A673 (cell line): ENCODE measurements at regions not wholly inside any gene's neighbourhood (a gene's known extent, or its start where the extent isn't known, plus 50 kb on each side); places are given as distances from the start of the nearest gene placed in this dataset.

ENCODE experiments used
- BruUV-seq: library from RNA; stranded (reverse); fragments of 400-500 nt; replicated peaks from 2 replicates; lab custom pipeline; 2021; lab: Mats Ljungman, UMichigan
- CTCF ChIA-PET: fragments of 300-600 bp; sonication (Branson Sonifier 250); formaldehyde crosslinking; loops from one replicate; lab custom pipeline; 2022; ENCODE audit warnings: antibody characterized with exemption; lab: Charles Lee
- POLR2A ChIA-PET: fragments of 300-600 bp; sonication (Branson Sonifier 250); formaldehyde crosslinking; loops from one replicate; lab custom pipeline; 2022; ENCODE audit warnings: antibody characterized with exemption; ENCODE audit not compliant: low non-redundant PET; lab: Charles Lee
- DNase-seq: peaks from one replicate; pipeline ENCODE4 v3.0.0-alpha.2; 2015; ENCODE audit warnings: low spot score
- H3K27ac ChIP-seq: fragments of 200-600 bp; sonication (generic); 2 replicates; pipeline ENCODE4 v1.5.1; 2016; ENCODE audit warnings: mixed run types, low read depth, mild to moderate bottlenecking, mixed read lengths, antibody characterized with exemption, low read length; ENCODE audit not compliant: poor library complexity, severe bottlenecking
- H3K27me3 ChIP-seq: fragments of 200-600 bp; sonication (generic); replicated peaks from 2 replicates; pipeline ENCODE4 v1.6.1; 2017; ENCODE audit warnings: mixed run types, low read depth, mild to moderate bottlenecking, mixed read lengths, antibody characterized with exemption, low read length; ENCODE audit not compliant: insufficient read depth, poor library complexity
- H3K36me3 ChIP-seq: fragments of 200-600 bp; sonication (generic); 2 replicates; pipeline ENCODE4 v1.6.1; 2016; ENCODE audit warnings: mixed run types, mild to moderate bottlenecking, mixed read lengths, antibody characterized with exemption, low read length; ENCODE audit not compliant: insufficient read depth, poor library complexity, severe bottlenecking
- H3K4me1 ChIP-seq: fragments of 200-600 bp; sonication (generic); 2 replicates; pipeline ENCODE4 v1.6.1; 2017; ENCODE audit warnings: mixed run types, mild to moderate bottlenecking, mixed read lengths, antibody characterized with exemption, low read length; ENCODE audit not compliant: insufficient read depth, poor library complexity, severe bottlenecking
- H3K4me3 ChIP-seq: fragments of 200-600 bp; sonication (generic); 2 replicates; pipeline ENCODE4 v1.5.1; 2016; ENCODE audit warnings: low read depth, mixed run types, mild to moderate bottlenecking, mixed read lengths, low read length; ENCODE audit not compliant: poor library complexity, severe bottlenecking
- H3K9me3 ChIP-seq: fragments of 200-600 bp; sonication (generic); 2 replicates; pipeline ENCODE4 v1.6.1; 2016; ENCODE audit warnings: mixed run types, low read depth, mild to moderate bottlenecking, mixed read lengths, antibody characterized with exemption, low read length; ENCODE audit not compliant: poor library complexity, severe bottlenecking
- EZH2 ChIP-seq: fragments of 200-600 bp; sonication (generic); IDR thresholded peaks from 2 replicates; pipeline ENCODE4 v1.6.1; 2017; ENCODE audit warnings: borderline replicate concordance, low read depth, mild to moderate bottlenecking, mixed read lengths, antibody characterized with exemption, low read length; ENCODE audit not compliant: poor library complexity, severe bottlenecking
- intact Hi-C: fragments of 100-400 bp; cut with micrococcal nuclease; formaldehyde crosslinking; loops from one replicate; pipeline ENCODE4 v1.10.0; 2022; ENCODE audit not compliant: unreplicated experiment
- TF ChIP-seq, protein P1 (sequence below): fragments of 300-800, 200-600 bp; sonication (generic); conservative IDR thresholded peaks from 2 replicates; pipeline ENCODE4 v1.5.1; 2017; ENCODE audit warnings: low read depth, mild to moderate bottlenecking, antibody characterized with exemption, low read length, moderate library complexity, mixed read lengths

DNA sequence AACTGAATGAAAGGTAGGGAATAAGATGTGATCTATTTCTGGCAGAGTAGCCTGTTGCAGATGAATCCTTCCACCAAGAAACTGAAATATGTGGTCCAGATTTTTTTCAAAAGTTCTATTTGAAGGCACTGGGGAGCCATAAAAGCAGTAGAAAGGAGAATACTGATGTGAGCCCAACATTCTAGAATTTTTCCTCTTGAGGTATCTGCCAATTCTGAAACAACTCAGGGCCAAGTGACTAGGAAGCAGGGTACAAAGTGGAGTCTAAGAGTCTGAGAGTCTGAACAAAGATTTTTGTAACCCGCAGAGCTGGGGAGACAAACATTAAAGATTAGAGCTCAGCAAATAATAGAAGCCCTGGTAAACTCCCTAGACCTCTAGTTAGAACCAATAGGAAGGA is 58.3 kb upstream of the SLCO3A1 start:
- POLR2A ChIA-PET = no interaction called here

DNA sequence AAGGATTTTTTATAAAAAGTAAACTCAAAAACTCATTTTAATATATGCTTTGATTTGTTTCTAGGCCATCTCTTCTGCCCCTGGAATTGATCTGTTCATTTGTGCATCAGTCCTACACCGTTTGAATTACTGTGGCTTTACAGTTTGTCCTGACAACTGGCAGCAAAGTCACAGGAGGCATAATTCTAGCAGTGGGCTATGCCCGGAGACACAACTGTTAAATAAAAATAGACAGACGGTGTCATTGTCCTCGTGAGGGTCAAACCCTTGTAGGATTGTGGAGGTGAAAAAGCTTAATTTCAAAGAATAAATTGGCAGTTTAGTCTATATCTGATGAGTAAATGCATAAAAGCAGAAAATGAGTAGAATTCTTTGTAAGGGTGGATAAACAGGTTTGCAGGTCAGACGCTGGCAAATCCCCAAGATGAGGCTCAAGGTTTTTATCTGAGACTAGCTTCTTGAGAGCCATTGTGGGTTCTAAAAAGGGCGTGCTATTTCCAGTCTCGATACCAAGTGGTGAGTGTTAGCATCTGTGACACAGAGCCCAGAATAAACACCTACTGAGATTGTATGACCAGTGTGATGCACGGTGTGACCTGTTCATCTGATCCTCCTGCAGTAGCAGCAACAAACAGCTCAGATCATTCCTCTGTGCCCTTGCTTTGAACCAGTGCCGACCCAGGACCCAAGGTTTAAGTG is 51.5 kb upstream of the SLCO3A1 start:
- H3K4me1 ChIP-seq = peaks cover 20% of the 10 kb centered on the region
- TF ChIP-seq, protein P1, sequence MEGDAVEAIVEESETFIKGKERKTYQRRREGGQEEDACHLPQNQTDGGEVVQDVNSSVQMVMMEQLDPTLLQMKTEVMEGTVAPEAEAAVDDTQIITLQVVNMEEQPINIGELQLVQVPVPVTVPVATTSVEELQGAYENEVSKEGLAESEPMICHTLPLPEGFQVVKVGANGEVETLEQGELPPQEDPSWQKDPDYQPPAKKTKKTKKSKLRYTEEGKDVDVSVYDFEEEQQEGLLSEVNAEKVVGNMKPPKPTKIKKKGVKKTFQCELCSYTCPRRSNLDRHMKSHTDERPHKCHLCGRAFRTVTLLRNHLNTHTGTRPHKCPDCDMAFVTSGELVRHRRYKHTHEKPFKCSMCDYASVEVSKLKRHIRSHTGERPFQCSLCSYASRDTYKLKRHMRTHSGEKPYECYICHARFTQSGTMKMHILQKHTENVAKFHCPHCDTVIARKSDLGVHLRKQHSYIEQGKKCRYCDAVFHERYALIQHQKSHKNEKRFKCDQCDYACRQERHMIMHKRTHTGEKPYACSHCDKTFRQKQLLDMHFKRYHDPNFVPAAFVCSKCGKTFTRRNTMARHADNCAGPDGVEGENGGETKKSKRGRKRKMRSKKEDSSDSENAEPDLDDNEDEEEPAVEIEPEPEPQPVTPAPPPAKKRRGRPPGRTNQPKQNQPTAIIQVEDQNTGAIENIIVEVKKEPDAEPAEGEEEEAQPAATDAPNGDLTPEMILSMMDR = no peak
- TF ChIP-seq EZH2 = no peak
- intact Hi-C loops = no loop called here
- no peak overlapping the region for H3K4me3 ChIP-seq
- no peaks in the 10 kb centered on the region for H3K36me3 ChIP-seq
- no peak for DNase-seq
- ChIA-PET POLR2A (no interaction called here), CTCF (no interaction called here)
- no peak overlapping the region for H3K27ac ChIP-seq
- no peaks in the 10 kb centered on the region for H3K27me3 ChIP-seq
- no TSS peak for BruUV-seq
- H3K9me3 ChIP-seq = no peaks in the 10 kb centered on the region

More for the DNA sequence above, 58.3 kb upstream of the SLCO3A1 start:
- Histone ChIP-seq H3K4me1 (no peaks in the 10 kb centered on the region), H3K4me3 (no peak overlapping the region), H3K36me3 (no peaks in the 10 kb centered on the region), H3K9me3 (no peaks in the 10 kb centered on the region), H3K27me3 (no peaks in the 10 kb centered on the region), H3K27ac (no peak overlapping the region)
- no peak for DNase-seq
- no TSS peak for BruUV-seq
- CTCF ChIA-PET = no interaction called here
- TF ChIP-seq, protein P1 = no peak
- TF ChIP-seq EZH2 = no peak
- intact Hi-C loops = no loop called here

DNA sequence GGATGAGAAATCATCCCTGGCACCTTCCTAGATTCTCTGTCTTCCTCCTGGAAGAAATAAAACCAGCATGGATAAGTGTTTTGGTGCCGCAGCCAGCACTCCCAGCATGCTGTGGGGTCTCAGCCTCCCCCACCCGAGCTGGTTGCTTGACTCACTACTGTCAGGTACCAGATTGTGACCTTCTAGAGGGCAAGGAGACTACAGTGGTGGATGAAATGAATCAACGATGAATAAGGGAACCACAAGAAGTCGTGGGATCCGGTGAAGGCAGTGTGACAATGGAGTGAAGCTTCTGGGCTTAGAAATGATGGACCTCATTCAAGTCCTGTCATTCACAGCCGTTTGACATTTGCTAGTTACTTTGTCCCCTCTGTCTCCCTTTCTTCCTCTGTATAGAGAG is 50.2 kb upstream of the SLCO3A1 start:
- no TSS peak for BruUV-seq
- CTCF ChIA-PET = no interaction called here

More for the DNA sequence above, 50.2 kb upstream of the SLCO3A1 start:
- intact Hi-C loops = no loop called here
- no peaks in the 10 kb centered on the region for H3K27me3 ChIP-seq
- POLR2A ChIA-PET = no interaction called here
- H3K27ac ChIP-seq = peak overlapping the region; percentile 84
- DNase-seq = no peak
- H3K36me3 ChIP-seq = no peaks in the 10 kb centered on the region
- no peak overlapping the region for H3K4me3 ChIP-seq
- H3K9me3 ChIP-seq = no peaks in the 10 kb centered on the region
- TF ChIP-seq EZH2 = no peak
- TF ChIP-seq, protein P1 = no peak
- peaks cover 33% of the 10 kb centered on the region for H3K4me1 ChIP-seq
